HG03432 (cell line): ENCODE measurements at regions not wholly inside any gene's neighbourhood (a gene's known extent, or its start where the extent isn't known, plus 50 kb on each side); places are given as distances from the start of the nearest gene placed in this dataset.
"Not testable (repeated sequence)": the region's sequence is repeated elsewhere in the genome, so short reads cannot be mapped to it uniquely, and the experiment has no call there.

Experiments used
- ATAC-seq: cut with Tn5 transposase; IDR thresholded peaks from one replicate; pipeline ENCODE4 v1.9.1; 2021; ENCODE audit warnings: mild to moderate bottlenecking, moderate library complexity; ENCODE audit not compliant: unreplicated experiment

DNA sequence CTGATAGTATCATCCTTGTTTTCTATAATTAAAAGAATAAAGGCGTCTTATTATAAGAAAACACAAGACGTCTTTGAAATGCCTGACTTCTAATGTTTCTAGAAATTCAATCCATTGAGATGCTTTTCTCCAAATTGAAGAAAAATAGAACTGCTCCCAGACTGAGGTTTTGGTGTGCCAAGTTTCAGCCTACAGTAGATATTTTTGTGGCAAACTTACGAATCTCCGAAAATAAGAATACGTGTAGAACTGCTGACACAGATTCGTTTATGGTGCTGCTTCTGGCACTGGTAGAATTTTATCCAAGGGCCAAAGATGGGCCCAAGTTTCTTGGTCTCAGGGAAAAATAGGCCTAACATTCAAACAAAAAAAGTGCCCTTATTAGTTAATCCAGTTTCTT is 554.5 kb upstream of the NR5A2 start:
- no peak for ATAC-seq

DNA sequence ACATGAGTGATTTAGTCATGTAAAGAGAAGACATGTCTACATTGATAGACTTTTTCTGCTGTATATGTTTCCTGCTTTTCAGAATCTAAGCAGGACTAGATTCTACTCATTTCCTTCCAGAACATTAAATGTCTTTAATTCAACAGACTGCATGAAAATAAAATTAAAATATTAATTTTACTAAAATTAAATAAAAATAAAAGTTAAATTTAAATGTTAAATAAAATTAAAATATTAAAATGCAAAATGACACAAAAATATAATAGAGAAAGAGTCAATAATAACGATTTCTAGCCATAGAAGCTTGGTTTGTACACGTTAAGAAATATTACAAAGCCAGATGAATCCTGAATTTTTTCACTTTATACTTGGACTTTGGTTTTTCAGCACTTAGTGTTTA is 552.8 kb upstream of the NR5A2 start:
- no peak for ATAC-seq

DNA sequence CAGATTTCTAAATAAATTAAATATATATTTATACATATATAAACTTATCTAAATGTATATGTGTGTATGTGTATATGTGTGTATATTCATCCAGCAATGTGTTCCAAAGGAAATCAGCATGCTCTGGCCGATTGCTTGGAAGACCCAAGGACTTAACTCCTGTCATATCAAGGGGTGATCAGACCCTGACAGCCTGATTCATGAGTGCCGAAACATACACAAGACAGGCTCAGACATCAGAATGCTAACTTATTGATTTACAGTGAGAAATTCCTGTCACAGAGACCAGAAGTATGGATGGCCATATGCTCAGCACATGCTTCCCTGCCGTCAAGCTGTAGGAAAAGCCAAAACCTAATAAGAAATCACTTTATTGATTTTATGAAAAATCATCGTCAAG is 545.1 kb upstream of the NR5A2 start:
- no peak for ATAC-seq

DNA sequence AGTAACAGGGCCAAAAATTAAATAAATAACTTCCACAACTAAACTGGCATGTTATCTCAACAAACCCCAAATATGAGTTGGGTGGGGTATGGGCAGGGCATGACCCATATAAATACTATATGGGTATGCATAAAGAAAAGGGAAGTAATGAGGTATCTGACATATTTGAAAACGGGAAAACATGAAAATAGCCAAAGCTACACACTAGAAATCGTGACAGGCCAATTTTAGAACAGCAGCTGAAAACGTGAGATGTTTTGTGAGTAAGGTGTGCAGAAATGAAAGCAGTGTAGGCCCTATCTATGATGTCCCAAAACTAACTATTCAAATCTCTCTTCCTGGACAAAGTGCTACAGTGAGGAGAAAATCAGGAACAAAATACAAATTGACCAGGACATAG is 537.9 kb upstream of the NR5A2 start:
- no peak for ATAC-seq

DNA sequence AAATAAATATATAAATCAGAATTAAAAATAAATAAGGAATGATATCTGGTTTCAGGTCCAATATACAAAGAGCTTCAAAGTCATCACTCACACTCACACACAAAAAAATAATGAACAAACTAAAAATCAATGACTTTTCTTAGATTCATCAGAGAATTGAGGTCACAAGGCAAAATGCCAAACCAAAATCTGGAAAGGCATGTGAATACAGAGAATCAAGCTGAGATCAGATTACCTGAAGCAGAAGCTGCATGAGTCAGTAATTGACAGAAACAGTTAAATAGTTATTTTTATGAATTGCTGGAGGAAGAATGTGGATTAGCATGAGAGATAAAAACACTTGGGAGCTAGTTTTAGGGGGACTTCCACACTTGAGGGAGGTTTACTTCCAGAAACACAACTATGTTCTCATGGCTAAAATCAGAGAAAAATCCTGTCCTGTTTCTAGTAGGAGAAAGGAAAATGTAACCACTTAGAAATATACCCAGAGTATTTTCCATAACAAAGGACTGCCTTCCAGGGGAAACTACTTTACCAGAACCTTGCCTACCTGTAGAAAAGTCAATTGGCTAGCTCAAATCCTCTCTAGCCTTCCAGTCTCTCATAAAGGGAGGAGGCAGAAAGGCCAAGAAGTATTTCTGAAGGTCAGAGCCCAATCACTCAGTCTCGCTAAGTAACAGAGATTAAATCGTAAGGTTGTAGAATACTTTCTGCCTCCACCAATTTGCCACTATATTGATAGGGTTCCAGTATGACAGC is 536.6 kb upstream of the NR5A2 start:
- no peak for ATAC-seq

DNA sequence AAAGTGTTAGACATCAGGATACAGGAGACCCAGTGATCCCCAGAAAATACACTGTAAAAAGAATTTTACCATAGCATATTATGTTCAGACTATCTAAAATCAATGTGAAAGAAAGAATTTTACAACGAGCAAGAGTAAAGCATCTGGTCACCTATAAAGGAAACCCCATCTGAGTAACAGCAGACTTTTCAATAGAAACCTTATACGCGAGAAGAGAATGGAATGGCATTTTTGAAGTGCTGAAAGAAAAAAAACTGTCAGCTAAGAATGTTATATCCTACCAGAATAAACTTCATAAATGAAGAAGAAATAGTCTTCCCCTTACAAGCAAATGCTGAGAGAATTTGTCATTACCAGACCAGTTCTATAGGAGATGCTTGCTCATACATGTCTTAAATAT is 532.1 kb upstream of the NR5A2 start:
- no peak for ATAC-seq

DNA sequence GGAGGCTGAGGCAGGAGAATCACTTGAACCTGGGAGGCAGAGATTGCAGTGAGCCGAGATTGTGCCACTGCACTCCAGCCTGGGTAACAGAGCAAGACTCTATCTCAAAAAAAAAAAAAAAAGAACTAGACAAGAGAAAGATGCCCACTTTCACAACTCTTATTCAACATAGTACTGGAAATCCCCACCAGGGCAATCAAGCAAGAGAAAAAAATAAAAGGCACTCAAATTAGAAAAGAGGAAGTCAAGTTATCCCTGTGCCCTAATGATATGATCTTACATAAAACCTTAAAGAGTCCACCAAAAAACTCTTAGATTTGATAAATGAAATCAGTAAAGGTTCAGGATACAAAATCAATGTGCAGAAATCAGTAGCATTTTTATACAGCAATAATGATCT is 528.7 kb upstream of the NR5A2 start:
- peak; percentile 95 for ATAC-seq

DNA sequence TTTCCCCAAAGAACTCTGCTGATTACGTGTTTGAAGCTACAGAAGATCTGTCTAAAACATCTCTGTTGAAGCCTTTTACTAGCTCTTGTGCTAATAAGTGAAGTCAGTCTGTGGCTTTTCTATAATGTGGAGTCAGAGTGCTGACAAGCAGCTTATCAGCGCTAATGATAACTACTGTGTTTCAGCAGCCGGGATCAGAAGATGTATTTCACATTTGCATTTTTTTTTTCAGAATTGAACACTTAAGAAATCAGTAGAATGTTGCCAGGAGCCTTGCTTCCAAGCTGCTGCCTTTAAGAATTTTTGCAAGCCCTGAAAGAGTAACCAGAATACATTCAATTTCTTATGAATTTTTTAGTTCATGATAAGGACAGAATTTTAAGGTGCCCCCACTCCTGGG is 519.4 kb upstream of the NR5A2 start:
- ATAC-seq, result no peak

DNA sequence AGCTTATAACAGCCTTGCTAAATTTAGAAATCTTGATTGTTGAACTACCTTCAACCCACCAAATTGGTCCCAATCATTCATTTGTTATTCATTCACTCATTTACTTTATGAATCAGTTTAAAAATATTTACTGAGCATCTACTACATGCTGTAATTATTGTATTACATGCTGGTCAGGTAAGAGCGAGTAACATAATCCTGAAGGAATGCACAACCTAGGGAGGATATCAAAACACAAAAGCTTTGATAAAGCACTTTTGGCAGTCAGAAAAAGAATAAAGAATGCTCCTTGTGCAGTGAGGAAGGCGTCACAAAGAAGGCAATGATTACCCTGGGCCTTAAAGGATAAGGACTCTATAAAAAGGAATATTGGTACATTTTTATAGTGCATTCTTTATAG is 518.9 kb upstream of the NR5A2 start:
- ATAC-seq, result no peak

DNA sequence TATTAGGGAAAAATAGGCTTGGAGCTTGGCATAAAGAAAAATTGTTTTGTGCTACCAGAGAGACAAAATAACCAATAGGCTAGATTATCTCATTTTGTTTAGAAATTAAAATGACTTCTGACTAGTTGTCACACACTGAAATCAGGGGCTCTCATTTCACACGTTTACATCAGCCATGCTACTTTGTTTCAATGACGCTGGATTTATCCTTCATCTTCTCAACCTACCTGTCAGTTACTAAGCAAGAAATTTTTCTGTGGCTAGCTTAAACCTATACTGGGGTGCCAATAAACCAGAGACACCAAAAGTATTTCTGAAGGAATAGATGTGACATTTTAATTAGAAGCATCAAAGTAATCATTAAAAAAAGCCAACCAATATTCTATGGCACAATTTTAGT is 518.1 kb upstream of the NR5A2 start:
- no peak for ATAC-seq

DNA sequence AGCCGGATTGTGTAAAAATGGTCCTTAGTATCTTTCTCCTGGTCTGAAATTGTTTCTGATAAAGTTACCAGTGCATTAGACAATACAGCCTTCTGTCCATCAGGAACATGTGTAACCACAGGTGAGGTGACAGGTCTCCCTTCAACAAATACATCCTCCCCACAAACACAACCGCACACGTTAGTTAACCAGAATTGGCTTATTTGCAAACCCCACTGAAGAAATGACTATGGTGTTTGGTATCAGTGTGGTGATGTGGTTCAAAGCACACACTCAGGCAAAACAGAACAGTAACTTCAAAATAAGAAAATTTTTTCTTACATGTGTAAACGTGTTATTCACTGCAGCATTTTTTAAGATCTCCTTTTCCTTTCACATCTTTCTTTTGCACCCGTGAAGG is 517.2 kb upstream of the NR5A2 start:
- peak; percentile 91 for ATAC-seq

DNA sequence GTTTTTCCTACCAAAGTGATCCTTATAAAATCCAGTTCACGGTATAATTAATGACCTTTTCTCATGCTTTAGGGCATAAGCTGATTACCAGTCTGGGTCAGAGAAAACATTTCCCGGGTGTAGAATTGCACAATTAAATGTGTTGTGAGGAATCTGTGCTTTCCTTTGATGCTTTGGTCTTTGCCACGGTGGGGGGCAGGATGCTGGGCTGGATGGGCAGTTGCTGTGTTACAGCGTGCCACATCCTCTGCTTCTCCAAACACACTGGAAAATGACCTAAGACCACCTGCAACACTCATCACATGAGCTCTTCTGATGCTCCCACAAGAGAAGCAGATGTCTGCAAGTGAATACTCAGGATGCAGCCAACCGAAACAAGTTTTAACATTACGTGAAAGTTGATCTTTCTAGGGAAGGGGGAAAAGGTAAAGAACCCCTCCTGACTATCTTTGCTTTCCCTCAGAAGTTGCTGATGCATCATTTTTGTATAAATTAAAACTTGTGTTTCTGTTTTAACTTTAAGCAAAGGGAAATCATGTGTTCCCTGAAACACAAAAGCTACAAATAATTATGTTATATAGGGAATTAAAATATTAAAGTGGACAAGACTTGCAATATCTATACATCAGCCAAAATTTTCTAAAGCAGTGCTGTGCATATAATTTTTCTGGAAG is 515.3 kb upstream of the NR5A2 start:
- ATAC-seq, result no peak

DNA sequence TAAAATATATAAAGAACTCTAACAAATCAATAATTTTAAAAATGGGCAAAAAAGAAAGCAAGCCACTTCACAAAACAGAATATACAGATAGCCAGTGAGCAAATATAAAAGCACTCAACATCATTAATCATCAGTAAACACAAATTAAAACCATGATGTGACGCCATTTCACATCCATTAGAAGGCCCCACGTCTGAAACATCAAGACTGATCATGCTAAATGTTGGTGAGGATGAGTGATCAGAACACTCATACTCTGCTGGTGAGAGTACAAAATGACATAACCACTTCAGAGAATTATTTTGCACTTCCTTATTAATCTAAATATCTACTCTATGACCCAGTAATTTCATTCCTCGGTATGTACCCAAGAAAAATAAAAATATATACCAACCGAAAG is 512.2 kb upstream of the NR5A2 start:
- no peak for ATAC-seq

DNA sequence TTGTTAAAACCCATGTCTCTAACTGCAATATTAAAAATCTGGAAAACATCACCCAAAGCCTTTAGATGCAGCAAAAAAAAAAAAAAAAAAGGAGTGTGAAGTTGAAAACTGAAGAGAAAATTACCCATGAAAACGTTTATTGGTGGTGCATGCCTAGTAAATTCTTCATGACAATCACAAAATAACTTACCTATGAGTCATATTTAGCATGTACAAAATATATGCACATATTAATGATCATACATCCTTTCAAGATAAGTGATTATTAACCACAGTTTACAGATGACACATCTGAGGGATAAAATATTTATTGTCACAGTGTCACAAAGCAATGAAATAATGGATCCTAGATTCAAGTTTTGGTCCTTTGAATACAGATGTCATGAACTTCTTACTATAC is 505.2 kb upstream of the NR5A2 start:
- ATAC-seq, result no peak

DNA sequence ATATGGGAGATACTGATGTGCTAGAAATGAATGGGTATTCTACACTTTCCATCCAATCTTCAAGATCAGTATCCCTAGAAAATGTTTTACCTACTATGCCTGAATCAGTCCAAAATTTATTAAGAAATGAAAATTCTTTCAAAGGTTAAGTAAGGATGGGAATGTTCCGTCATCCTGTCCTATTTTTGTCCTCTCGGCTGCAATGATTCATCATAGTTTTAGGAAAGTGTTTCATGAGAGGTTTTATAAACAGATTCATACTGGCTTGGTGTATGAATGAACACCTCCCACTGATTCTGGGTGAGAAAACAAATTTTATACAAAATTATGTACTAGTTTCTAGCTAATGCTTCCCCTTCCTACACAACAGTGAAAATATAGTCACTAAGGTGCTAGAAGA is 504.6 kb upstream of the NR5A2 start:
- no peak for ATAC-seq

DNA sequence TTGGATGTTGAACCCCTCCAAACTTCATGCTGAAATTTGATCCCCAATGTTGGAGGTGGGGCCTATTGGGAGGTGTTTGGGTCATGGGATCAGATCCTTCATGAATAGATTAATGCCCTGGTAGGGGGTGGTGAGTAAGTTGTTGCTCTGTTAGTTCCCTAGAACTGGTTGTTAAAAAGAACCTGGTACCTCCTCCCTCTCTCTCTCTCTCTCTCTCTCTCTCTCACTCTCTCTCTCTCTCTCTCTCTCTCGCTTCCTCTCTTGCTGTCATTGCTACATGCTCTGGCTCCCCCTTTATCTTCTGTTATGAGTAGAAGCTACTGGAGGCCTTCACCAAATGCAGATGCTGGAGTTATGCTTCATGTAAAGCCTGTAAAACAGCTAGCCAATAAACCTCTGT is 498.2 kb upstream of the NR5A2 start:
- ATAC-seq, result no peak

DNA sequence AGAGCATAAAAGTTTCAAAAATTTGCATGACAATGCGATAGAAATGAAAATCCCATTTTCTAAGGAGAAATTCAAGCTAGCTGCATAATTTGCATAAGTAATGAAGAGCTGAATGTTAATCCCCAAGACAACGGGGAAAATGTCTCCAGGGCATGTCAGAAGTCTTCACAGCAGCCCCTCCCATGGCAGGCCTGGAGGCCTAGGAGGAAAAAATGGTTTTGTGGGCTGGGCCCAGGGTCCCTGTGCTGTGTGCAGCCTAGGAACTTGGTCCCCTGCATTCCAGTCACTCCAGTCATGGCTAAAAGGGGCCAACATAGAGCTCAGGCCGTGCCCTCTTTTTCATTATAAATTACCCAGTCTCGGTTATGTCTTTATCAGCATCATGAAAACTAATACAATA is 494.1 kb upstream of the NR5A2 start:
- not testable (repeated sequence) for ATAC-seq

DNA sequence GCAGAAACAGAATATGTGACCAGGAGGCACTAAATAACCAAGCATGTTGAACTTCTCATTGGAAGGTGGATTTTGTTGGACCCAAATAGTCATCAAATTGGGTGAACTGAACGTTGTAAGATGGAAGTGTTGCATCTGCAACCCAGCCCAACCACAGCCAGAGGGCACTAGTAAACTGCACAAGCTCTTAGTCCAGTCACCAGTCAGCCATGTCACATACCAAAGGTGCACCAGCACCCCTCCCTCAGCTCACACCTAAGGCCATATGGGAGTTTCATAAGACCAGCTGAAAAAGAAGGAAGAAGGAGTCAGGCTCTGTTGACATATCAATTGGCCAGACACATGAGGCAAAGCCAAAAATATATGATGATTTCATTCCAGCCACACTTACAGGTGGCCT is 481.7 kb upstream of the NR5A2 start:
- peak; percentile 42 for ATAC-seq

DNA sequence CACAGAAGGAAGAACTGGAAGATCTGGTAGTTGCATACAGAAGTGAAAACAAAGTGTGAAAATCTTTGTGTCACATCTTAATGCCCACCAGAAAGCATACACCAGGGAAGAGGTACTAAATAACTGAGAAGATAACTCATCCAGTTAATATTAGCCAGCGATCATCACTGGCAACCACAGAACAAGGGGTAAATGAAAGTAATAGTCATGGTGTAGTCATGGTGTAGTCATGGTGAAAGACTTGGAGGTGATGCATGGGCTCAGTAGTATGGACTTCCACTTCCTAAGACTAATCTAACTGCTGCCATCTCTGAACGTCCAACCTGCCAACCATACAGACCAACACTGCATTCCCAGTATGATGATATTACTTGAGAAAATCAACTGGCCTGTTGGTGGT is 481.2 kb upstream of the NR5A2 start:
- ATAC-seq, result peak; percentile 54

DNA sequence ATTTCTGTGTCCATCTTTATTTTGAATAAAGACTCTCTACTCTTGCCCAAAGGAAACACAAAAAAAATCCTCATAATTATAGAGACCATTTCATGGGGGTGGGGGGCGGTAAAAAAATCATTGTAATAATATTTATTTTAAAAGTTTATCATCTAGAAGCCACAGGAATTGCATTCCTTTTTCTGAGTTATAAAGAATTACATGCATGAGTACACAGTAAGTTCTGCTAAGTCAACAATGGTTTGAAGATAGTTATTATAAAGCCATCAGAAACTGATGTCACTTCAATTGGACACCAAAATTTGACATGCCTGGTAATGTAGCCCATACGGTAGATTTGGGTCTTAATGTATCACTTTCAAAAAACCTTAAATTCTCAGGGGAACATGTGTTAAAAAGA is 478.1 kb upstream of the NR5A2 start:
- no peak for ATAC-seq

DNA sequence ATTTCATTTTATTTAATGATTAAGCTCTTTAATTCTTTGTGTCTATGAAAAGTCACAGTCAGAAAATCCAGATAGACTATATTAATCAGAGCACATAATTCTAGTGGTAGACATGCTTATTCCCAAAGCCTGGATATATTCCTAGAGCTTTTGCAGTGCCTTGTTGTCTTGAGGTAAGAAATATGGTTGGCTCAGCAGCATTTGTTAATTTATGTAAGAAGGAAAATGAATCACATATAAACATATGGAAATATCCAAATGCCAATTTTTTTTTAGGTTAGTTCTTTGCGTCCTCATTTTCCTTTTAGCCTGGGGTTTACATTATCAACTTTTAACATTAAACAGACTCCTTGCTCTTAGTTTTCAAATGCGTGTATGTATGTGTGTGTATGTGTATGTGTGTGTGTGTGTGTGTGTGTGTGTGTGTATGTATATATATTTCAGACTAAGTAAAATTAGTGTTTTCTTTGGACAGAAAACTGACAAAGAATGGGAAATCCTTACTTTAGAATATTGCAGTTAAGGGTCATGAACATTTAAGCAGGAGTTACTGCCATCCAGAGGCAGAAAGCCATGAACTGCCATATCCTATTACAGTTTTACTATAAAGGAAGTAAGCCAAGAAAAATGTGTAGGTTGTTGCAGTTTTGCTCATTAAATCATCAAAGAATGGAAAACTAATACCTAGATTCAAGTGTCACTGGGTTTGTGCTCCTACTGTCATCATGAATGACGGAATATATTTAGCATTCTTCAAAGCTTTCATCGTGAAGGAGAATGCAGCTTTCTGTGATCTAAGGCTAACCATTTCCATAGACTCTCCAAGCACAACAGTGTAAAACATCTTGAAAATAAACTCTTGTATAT is 477.1 kb upstream of the NR5A2 start:
- ATAC-seq, result no peak
